GM12874 (cell line): ENCODE measurements at regions not wholly inside any gene's neighbourhood (a gene's known extent, or its start where the extent isn't known, plus 50 kb on each side); places are given as distances from the start of the nearest gene placed in this dataset.

Source experiments
- TF ChIP-seq, protein P1 (sequence below): IDR thresholded peaks from 2 replicates; pipeline ENCODE4 v1.5.1; 2011; ENCODE audit warnings: low read depth, mild to moderate bottlenecking, control low read depth, low read length, moderate library complexity; ENCODE audit not compliant: insufficient read depth

- TF ChIP-seq, protein P1, sequence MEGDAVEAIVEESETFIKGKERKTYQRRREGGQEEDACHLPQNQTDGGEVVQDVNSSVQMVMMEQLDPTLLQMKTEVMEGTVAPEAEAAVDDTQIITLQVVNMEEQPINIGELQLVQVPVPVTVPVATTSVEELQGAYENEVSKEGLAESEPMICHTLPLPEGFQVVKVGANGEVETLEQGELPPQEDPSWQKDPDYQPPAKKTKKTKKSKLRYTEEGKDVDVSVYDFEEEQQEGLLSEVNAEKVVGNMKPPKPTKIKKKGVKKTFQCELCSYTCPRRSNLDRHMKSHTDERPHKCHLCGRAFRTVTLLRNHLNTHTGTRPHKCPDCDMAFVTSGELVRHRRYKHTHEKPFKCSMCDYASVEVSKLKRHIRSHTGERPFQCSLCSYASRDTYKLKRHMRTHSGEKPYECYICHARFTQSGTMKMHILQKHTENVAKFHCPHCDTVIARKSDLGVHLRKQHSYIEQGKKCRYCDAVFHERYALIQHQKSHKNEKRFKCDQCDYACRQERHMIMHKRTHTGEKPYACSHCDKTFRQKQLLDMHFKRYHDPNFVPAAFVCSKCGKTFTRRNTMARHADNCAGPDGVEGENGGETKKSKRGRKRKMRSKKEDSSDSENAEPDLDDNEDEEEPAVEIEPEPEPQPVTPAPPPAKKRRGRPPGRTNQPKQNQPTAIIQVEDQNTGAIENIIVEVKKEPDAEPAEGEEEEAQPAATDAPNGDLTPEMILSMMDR, result no peak
These were observed 450.7 kb upstream of the SEMA6D start for GRCh38 chr15:47266566-47266965.

- TF ChIP-seq, protein P1, result no peak
These were observed 443.4 kb upstream of the SEMA6D start for GRCh38 chr15:47273864-47274263.

DNA sequence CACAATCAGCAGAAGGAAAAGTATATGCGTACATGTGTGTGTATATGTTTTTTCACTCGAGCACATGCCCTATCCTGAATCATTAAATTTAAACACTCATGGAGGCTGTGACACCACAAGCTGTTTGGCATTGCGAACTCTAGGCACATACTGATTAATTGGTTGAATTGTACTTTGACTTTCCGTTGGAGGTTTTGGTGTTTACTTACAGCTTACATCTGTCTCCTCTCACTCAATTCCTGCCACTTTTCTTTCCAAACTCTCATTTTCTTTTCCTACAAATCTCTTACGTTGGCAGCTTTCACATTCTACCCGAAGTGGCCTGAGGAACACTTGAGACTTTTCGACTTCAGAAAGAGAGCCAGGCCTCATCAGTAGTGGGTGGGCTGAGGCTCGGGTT, 434.1 kb upstream of the SEMA6D start:
- TF ChIP-seq, protein P1, result no peak

DNA sequence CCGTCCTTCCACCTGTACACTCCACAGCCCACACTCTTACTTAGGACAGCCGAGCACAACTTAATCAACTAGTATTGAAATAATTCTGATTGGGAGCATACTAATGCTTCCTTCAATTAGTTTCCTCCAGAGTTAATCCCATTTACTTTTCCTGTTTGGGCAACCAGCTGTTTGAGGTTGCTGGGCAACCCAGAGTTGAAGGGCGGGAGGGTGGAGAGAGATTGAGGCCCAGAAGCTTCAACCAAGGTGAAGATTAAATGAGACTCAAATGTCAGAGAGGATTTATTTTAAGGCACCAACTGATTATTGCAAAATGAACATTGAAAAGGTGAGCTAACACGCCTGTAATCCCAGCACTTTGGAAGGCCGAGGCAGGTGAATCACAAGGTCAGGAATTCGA, 428.5 kb upstream of the SEMA6D start:
- TF ChIP-seq, protein P1, result no peak

DNA sequence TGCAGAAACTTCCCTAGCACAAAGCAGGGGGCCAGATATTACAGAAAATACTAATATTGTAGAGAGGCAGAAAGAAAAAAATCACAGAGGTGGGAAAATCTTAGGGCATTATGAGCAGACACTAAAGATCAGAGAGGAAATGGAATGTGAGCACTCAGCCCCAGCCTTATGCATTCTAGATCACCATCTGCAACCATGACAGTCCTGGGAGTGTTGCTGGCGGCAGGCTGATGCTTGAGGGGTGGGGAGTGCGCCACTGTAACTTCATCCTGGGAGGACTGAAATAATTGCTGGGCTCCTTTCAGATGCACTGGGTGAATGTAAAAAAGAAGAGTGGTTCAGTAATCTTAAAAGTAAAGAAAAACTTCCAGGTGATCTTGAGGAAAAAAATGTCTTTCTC, 427.6 kb upstream of the SEMA6D start:
- TF ChIP-seq, protein P1, result no peak

GRCh38 chr15:47291767-47292166, 425.5 kb upstream of the SEMA6D start:
- TF ChIP-seq, protein P1, result no peak

- TF ChIP-seq, protein P1, result no peak
These were observed 424.6 kb upstream of the SEMA6D start for GRCh38 chr15:47292638-47293190.
